DOHH2 (cell line): ENCODE measurements at regions not wholly inside any gene's neighbourhood (a gene's known extent, or its start where the extent isn't known, plus 50 kb on each side); places are given as distances from the start of the nearest gene placed in this dataset.

Experiments
- CTCF ChIP-seq: fragments of 200-600 bp; sonication (generic); IDR thresholded peaks from one replicate; pipeline ENCODE4 v1.5.1; 2014; ENCODE audit warnings: antibody characterized with exemption, mild to moderate bottlenecking, low read depth, low read length; ENCODE audit not compliant: poor library complexity, severe bottlenecking
- EZH2phosphoT487 ChIP-seq: fragments of 200-600 bp; sonication (generic); IDR thresholded peaks from 2 replicates; pipeline ENCODE4 v1.6.1; 2017; ENCODE audit warnings: borderline replicate concordance, mild to moderate bottlenecking, antibody characterized with exemption, low read length, moderate library complexity, mixed read lengths

GRCh38 chr4:159480826-159481225 is 377.9 kb downstream of the RAPGEF2 start:
- TF ChIP-seq CTCF (no peak), EZH2phosphoT487 (no peak)
